C1 segment of cervical spinal cord (tissue), 14 donors: ENCODE measurements at regions not wholly inside any gene's neighbourhood (a gene's known extent, or its start where the extent isn't known, plus 50 kb on each side); places are given as distances from the start of the nearest gene placed in this dataset.
A peak's percentile ranks its signal among the peaks of the same experiment; 100 is the strongest.

Experiments used
- DNase-seq, 14 donors: peaks; one replicate each; lab custom pipeline; 2025; lab: John Stamatoyannopoulos, UW

GRCh38 chr15:94677202-94677790, 445.9 kb downstream of the MCTP2 start:
- no peak for DNase-seq

- DNase-seq, result no peak
Measured at GRCh38 chr15:94682171-94682570, 450.8 kb downstream of the MCTP2 start.

DNA sequence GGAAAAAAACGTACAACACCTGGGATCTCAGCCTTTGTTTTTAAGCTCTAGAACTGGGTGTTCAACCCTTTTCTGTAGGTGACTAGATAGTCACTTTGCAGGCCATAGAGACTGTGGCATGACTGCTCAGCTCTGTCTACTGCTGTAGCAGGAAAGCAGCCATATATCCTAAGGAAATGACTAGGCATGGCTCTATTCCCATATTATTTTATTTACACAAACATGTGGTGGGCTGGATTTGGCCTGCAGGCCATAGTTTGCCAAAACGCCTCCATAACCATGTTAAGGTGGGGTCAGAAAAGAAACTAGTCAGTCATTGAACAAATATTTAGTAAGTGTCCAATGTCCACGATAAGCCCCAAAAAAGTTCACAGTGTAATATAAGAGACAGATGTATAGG, 452.5 kb downstream of the MCTP2 start:
- DNase-seq, result no peak

DNA sequence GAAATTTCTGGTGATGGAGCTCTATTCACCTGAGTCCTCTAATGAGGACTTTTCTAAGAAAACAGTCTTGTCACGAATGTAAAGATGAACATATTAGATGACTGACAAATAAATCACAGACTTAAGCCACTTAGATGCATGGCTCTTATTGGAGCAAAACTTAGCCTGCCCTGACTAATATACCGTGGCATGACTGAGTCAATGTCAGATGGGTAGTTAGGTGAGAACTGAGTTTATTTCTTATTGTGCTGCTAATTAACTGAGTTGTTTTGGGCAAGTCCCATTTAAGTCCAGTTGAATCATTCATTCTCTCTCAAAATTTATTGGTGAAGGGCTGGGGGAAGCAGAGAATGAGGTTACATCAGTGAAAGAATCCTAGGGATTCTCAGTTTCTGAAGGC, 459.8 kb downstream of the MCTP2 start:
- DNase-seq, result no peak

DNA sequence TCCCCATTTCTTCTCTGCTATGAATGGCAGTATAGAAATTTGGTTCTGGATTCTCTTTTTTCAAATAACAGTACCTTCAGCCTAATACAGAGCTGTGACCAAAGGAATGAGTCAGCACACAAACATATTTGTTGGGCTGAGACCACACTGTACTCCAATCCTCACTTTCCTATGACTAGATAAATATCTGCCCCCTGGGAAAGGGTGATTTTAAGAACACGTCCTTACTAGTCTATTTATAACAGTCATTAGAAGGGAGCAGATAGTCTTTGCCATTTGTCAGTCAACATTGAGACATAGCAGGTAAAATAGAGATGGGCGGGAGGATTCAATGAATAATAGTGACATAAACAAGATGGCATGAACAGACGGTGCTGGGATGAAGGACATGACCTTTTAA, 461.3 kb downstream of the MCTP2 start:
- no peak for DNase-seq

DNA sequence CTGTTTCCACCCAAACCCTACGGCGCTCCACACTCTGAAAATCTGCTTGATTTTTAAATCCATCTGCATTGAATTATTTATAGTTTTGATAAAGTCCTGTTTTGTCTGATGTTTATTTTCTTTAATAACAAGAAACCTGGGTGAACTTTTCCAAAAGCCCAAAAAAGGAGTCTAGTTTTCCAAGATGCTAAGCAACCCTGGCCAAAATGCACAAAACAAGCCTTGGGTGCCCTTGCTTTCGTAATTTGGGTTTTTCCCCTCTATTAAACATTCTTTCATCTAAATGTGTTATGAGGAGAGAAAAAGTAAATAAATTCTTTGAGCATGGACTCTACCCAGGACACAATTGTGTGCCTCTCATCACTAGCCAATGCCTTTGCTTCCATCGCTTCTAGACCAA, 468.9 kb downstream of the MCTP2 start:
- DNase-seq, result no peak

GRCh38 chr15:94701281-94701985, 470.1 kb downstream of the MCTP2 start:
- no peak for DNase-seq

GRCh38 chr15:94703596-94703995, 472.2 kb downstream of the MCTP2 start:
- no peak for DNase-seq

- DNase-seq, result no peak
Measured at GRCh38 chr15:94704421-94704820, 473.1 kb downstream of the MCTP2 start.

GRCh38 chr15:94704946-94705345, 473.6 kb downstream of the MCTP2 start:
- no peak for DNase-seq

DNA sequence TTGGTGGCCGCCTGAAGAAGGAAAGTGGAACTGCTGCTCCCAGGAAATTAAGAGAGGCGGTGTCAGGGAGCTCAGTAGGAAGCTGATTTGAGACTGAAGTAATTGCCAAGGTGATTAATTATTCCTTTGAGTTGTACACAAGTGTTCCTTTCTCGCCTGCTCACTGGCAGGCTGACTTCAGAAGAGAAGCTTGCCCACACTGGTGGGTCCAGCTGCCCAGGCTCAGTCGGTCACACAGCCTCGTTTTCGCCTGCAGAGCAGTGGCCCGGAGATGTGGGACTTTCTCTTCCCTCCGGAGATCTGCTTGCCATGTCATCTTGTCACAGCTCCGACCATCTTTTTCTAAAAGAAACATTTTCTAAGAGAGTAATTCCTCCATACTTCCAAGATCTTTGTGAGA, 478.0 kb downstream of the MCTP2 start:
- DNase-seq, result peak in 1 of 14 donors; percentile 0

DNA sequence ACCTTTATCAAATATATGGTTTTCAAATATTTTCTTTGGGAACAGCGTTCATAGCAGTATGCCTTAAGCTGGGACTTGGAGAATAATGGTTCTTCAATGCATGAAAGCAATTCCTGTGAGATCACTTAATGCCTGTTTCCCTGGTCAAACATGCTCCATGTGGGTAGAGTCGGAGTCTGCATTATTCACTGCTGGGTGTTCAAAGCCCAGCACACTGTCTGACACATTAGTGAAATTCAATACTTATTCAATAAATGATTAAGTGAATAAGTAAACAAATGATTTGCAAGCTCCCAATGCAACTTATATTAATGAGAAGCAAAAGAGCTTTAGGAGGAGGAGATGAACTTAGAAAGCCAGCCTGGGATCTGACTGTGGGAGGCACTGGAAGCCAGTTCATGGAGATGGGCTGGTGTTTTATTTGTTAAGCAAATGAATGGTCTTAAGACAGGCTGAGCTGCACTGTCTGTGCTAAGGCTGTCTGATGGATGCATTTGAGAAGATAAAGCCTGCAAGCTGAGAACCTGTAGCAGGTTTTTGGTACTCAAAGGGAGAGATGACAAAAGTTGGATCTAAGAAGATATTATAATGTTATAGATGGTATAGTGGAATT, 490.8 kb downstream of the MCTP2 start:
- no peak for DNase-seq

DNA sequence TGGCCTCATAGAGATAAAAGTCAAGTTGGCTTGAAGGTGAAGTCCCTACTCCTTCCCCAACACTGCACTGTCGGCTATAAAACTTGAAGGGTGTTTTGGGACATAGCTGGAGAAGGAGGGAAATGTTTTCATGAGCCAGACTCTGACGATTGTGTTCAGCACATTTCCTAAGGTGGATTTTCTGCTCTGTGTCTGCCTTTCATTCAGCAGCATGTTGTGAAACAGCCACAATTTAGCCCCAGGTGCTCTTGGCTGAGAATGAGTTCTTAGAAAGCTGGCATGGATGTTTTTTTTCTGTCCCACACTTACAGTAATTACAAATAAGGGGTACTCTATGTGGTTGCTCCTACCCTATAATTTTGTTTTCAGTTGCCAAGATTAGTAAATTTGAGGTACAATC, 492.4 kb downstream of the MCTP2 start:
- DNase-seq, result no peak

DNA sequence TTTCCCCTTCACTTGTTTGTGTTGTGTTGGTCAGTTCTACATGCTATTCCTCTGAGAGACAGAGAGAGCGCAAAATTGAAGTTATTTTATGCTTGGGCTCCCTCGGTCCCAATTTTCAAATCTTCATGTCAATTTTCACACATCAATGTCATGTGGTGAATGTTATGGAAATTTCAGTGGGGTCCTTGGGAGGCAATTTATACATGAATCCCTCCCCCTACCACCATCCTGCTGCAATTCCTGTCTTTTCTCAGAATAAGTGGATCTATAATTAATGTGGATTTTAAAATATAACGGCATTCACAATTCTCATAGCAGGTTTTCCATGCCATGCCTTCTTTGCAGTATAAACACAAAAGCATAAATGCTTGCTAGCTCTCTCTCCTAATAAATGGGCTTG, 499.9 kb downstream of the MCTP2 start:
- DNase-seq, result no peak

- no peak for DNase-seq
Measured at GRCh38 chr15:94734460-94734859, 503.1 kb downstream of the MCTP2 start.

DNA sequence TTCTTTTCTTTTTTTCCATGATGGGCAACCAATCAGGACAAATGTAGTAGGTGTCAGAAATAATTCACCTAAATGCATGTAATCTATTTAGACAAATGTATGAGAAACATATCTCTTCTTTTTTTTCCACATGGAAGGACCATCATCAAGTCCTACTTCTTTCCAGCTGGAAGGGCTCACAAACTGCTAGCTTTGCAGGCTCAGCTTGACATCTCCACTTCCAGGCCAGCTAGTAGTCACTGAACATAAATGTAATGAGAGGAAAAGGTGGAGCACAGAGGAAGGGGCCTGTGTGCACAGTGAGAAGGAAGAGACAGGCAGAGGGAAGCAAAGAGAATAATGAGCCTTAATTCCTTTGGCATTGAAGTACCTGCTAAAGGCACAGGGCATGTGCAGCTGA, 504.9 kb downstream of the MCTP2 start:
- DNase-seq, result no peak

GRCh38 chr15:94739639-94740038, 508.3 kb downstream of the MCTP2 start:
- DNase-seq, result no peak

DNA sequence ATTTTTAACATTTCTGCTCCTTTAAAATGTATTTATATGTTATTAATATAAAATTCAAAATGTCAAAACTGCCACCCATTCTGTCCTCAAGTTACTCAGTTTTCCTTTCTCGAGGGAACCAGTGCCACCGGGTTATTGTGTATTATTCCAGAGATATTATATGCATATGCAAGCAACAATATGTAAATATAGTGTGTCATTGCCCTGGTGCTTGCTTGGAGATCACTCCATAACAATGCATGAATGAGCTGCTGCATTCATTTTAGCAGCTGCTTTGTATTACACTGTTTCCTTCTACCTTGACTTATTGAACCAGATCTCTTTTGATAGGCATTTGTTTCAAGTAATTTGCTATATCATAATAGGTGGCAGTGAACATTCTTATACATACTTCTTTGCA, 509.1 kb downstream of the MCTP2 start:
- DNase-seq, result no peak

DNA sequence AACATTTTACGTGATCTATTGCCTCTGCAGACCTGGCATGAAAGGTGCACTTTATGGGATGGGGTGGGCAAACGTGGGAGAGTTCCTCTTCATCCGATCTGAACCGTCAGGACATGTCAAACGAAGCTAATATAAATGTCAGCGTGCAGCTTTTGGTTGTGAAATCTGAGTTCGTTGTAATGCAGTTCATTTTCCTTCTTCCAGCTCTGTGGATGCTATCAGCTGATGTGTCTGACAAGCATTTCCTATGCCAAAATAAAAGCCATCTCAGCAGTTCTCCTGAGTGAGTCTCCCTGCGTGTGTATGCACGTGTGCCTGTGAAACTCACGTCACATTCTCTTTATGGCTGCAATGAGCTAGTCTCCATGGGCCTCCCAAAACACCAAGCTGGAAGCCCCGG, 512.3 kb downstream of the MCTP2 start:
- DNase-seq, result no peak

DNA sequence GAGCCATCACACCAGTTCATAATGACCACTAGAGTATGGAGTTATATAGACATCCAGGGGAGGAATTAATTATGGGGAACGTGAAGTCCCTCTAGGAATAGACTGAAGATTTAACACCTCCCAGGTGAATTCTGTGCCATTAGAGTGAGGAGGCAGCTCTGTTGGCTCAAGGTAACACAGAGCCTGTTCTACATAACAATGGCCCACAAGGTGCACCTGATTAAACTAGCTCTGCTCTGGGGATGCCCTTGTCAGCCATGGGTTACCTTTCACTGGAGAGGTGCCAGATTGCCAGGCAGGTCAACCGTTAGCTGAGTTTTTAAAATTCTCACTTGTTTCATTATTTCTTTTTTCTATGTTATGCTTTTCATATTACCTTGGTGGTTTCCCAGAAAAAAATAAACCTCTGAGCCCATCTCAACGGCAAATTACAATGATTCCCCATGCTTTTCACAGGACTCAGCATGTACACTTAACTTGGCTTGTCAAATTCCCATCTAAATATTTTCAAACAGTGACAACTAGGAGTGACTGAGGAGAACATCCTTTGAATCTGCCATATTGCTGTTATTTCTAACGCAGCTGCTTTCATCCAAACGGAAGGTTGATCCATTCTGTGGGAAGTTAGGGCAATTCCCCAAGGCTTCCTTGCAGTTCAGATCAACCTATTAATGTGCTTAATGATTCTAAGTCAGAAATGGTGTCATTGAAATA, 512.9 kb downstream of the MCTP2 start:
- no peak for DNase-seq

DNA sequence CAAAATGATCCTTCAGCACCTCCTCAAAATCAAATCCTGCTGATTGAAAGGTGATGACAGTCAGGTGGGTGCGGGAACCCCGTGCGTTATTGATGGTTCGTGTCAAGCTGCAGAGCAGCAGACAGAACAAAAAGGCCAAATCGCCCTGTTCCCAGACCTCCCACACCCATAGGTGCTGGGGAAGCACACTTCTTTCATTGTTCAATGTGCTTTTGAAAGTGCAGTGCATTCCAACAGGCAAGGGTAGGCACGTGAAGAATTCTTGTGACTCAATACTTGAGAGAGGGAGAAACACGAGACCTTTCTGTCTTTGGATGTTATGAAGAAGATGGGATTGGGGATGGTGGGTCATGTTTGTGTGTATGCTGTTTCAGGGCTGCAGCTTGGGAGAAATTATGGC, 514.0 kb downstream of the MCTP2 start:
- DNase-seq, result no peak

DNA sequence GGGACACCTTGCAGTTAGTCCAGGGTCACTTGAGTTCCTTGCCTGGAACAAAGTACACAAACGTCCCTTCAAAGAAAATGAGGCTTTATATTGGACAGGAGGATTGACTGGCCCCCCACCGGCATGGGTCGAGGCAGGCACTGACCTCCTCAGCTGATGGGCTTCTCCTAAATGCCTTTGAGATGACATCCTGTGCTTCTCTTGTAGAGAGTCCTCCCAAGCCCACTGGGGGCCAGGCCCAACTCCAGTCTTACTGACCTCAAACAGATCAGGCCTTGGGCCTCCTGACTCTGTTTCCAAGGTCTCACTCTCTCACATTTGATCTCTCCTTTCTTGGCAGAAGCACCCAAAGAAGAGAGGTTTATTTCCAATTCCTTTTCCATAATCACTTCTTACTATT, 516.1 kb downstream of the MCTP2 start:
- DNase-seq, result no peak
